Duodenal mucosa (tissue), 2 donors: ENCODE measurements at regions not wholly inside any gene's neighbourhood (a gene's known extent, or its start where the extent isn't known, plus 50 kb on each side); places are given as distances from the start of the nearest gene placed in this dataset.
A peak's percentile ranks its signal among the peaks of the same experiment; 100 is the strongest.
"Not testable (repeated sequence)": the region's sequence is repeated elsewhere in the genome, so short reads cannot be mapped to it uniquely, and the experiment has no call there.

Experiments used
- H3K27ac ChIP-seq: one replicate; pipeline ENCODE4 v1.7.0; 2013; ENCODE audit warnings: low read depth, low read length
- H3K27me3 ChIP-seq, 2 donors: one replicate each; pipeline ENCODE4 v1.7.0; 2013; ENCODE audit warnings: low read length in 2 of 2, control low read depth in 1 of 2; ENCODE audit not compliant: insufficient read depth in 2 of 2, control insufficient read depth in 1 of 2
- H3K36me3 ChIP-seq, 2 donors: one replicate each; pipeline ENCODE4 v1.7.0; 2013; ENCODE audit warnings: low read length in 2 of 2, control low read depth in 1 of 2; ENCODE audit not compliant: insufficient read depth in 2 of 2, control insufficient read depth in 1 of 2
- H3K4me1 ChIP-seq, 2 donors: one replicate each; pipeline ENCODE4 v1.7.0; 2013; ENCODE audit warnings: low read length in 2 of 2, control low read depth in 1 of 2; ENCODE audit not compliant: insufficient read depth in 2 of 2, control insufficient read depth in 1 of 2
- H3K4me3 ChIP-seq, 2 donors: one replicate each; pipeline ENCODE4 v1.7.0; 2013; ENCODE audit warnings: low read length in 2 of 2, low read depth in 1 of 2
- H3K9ac ChIP-seq, 2 donors: one replicate each; pipeline ENCODE4 v1.7.0; 2013; ENCODE audit warnings: low read length in 2 of 2, low read depth in 1 of 2
- H3K9me3 ChIP-seq, 2 donors: one replicate each; pipeline ENCODE4 v1.7.0; 2013; ENCODE audit warnings: low read length in 2 of 2, control low read depth in 1 of 2; ENCODE audit not compliant: control insufficient read depth in 1 of 2

DNA sequence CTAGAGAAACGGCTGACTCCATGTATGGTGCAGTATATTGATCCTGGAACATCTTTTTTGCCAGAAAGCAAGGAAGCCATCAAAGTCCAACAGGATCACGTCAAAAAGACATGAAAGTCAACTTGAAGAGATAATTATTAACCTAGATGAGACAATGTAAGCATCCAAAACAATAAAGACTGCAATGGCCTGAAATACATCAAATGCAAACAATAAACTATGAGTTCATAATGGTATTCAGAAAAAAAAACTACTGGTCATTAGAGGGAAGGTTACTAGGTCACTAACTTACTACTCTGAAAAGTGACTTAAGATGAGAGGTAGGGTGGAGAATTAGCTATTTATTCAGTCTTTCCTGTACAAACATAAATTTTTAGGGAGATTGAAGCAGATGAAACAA lies 75.3 kb upstream of the OR4F16 start:
- not testable (repeated sequence) for H3K4me1 ChIP-seq, H3K27me3 ChIP-seq, H3K36me3 ChIP-seq, H3K9ac ChIP-seq, H3K9me3 ChIP-seq, H3K4me3 ChIP-seq, H3K27ac ChIP-seq

GRCh38 chr1:771449-771848 lies 85.0 kb upstream of the OR4F16 start:
- not testable (repeated sequence) for H3K27ac ChIP-seq, H3K9ac ChIP-seq, H3K4me3 ChIP-seq, H3K36me3 ChIP-seq, H3K4me1 ChIP-seq, H3K9me3 ChIP-seq, H3K27me3 ChIP-seq

GRCh38 chr1:777480-778180 lies 91.2 kb upstream of the OR4F16 start:
- Histone ChIP-seq H3K9ac (peak overlapping the region in 1 of 2 donors; percentile 75), H3K4me3 (peak overlapping the region in 1 of 2 donors; percentile 28)
- not testable (repeated sequence) for H3K4me1 ChIP-seq, H3K27ac ChIP-seq, H3K27me3 ChIP-seq, H3K9me3 ChIP-seq, H3K36me3 ChIP-seq

GRCh38 chr1:778451-779278 lies 92.2 kb upstream of the OR4F16 start:
- Histone ChIP-seq H3K27ac (peak overlapping the region; percentile 85), H3K9ac (peak overlapping the region; percentile 60 to 75), H3K4me3 (peak overlapping the region; percentile 69 to 76)
- H3K9me3 ChIP-seq, H3K27me3 ChIP-seq, H3K4me1 ChIP-seq, H3K36me3 ChIP-seq: not testable (repeated sequence)

DNA sequence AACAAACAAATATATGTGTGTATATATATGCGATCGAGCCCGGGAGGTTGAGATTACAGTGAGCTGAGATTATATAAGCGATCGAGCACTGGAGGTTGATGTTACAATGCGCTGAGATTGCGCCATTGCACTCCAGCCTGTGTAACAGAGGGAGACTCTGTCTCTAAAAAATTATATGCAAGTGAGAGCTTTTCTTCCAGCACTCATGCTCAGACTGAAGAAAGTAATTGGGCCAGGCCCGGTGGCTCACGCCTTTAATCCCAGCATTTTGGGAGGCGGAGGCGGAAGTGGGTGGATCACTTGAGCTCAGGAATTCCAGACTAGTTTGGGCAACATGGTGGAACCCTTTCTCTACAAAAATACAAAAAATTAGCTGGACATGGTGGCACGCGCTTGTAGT lies 93.2 kb upstream of the OR4F16 start:
- not testable (repeated sequence) for H3K9me3 ChIP-seq, H3K36me3 ChIP-seq, H3K4me1 ChIP-seq, H3K27me3 ChIP-seq, H3K27ac ChIP-seq
- Histone ChIP-seq H3K4me3 (peak overlapping the region in 1 of 2 donors; percentile 48), H3K9ac (peak overlapping the region in 1 of 2 donors; percentile 75)

DNA sequence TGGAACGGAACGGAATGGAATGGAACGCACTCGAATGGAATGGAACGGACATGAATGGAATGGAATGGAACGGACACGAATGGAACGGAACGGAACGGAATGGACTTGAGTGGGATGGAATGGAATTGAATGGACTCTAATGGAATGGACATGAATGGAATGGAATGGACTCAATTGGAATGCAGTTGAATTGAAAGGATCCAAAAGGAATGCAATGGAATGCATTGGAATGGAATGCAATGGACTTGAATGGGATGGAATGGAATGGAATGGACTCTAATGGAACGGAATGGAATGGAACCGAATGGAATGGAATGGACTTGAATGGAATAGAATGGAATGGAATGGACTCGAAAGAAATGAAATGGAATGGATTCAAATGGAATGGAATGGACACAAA lies 102.4 kb upstream of the OR4F16 start:
- no peaks in the 10 kb centered on the region for H3K36me3 ChIP-seq
- no peak overlapping the region for H3K27ac ChIP-seq
- H3K9me3 ChIP-seq = peaks cover 7 to 14% of the 10 kb centered on the region in 2 donors
- no peak overlapping the region for H3K9ac ChIP-seq
- no peak overlapping the region for H3K4me3 ChIP-seq
- no peaks in the 10 kb centered on the region for H3K4me1 ChIP-seq
- H3K27me3 ChIP-seq = no peaks in the 10 kb centered on the region

- not testable (repeated sequence) for H3K36me3 ChIP-seq, H3K27me3 ChIP-seq
Observed at GRCh38 chr1:789606-790005, 103.2 kb upstream of the OR4F16 start.

GRCh38 chr1:790388-790930 lies 104.0 kb upstream of the OR4F16 start:
- H3K4me1 ChIP-seq, H3K9ac ChIP-seq, H3K36me3 ChIP-seq, H3K27ac ChIP-seq, H3K27me3 ChIP-seq, H3K4me3 ChIP-seq: not testable (repeated sequence)
- H3K9me3 ChIP-seq = peaks cover 7 to 14% of the 10 kb centered on the region in 2 donors

More at GRCh38 chr1:789606-790005, 103.2 kb upstream of the OR4F16 start:
- peaks cover 7 to 14% of the 10 kb centered on the region in 2 donors for H3K9me3 ChIP-seq
- not testable (repeated sequence) for H3K27ac ChIP-seq, H3K4me1 ChIP-seq, H3K4me3 ChIP-seq, H3K9ac ChIP-seq

GRCh38 chr1:794310-794709 lies 107.9 kb upstream of the OR4F16 start:
- not testable (repeated sequence) for H3K27ac ChIP-seq, H3K27me3 ChIP-seq, H3K36me3 ChIP-seq, H3K4me3 ChIP-seq, H3K9ac ChIP-seq, H3K9me3 ChIP-seq, H3K4me1 ChIP-seq

GRCh38 chr1:794918-795584 lies 108.6 kb upstream of the OR4F16 start:
- not testable (repeated sequence) for H3K9me3 ChIP-seq, H3K27me3 ChIP-seq, H3K4me3 ChIP-seq, H3K4me1 ChIP-seq, H3K9ac ChIP-seq, H3K27ac ChIP-seq, H3K36me3 ChIP-seq
